ENCODE measurements at regions not wholly inside any gene's neighbourhood (a gene's known extent, or its start where the extent isn't known, plus 50 kb on each side); places are given as distances from the start of the nearest gene placed in this dataset.

DNA sequence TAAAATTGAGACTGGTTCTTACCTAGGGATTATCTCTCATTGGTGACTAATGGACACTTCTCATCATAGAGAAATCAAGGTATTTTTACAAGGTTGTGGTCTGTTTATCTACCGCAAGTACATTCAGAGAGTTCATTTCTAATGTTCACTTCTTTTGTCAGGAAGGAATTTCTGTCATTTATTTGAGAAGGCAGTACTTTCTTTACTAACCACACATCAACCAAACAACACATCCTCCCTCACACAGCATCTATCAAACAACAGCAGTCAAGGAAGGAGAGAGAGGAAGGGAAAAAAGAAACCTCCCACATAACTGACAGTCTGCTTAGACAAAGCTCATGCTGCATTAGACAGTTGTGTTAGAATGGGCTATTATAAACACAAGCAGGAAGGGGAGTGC, 182.3 kb upstream of the KLF12 start:
- H3K4me1 ChIP-seq (ENCODE audit: control insufficient read depth in 2 of 2, insufficient read depth in 2 of 2, low read length in 2 of 2), result no peaks in the 10 kb centered on the region
- peak in 2 of 9 donors; percentile 5 to 28 for DNase-seq (ENCODE audit: low read depth in 6 of 9, low spot score in 9 of 9)
- no peaks in the 10 kb centered on the region for H3K27me3 ChIP-seq (ENCODE audit: control insufficient read depth in 2 of 2, insufficient read depth in 1 of 2, low read length in 1 of 2)
- no peaks in the 10 kb centered on the region for H3K36me3 ChIP-seq (ENCODE audit: control insufficient read depth in 2 of 2, insufficient read depth in 2 of 2, low read length in 1 of 2)
- 76% methylated on average over 1 of the region's 1 CpG for WGBS
- no peak overlapping the region for H3K4me3 ChIP-seq (ENCODE audit: low read length in 2 of 2)
- H3K9me3 ChIP-seq (ENCODE audit: control insufficient read depth in 2 of 2, insufficient read depth in 1 of 2, low read length in 1 of 2), result no peaks in the 10 kb centered on the region
- no peak overlapping the region for H3K27ac ChIP-seq (ENCODE audit: low read depth in 1 of 2, low read length in 1 of 2)

- no peak overlapping the region for H3K4me3 ChIP-seq (ENCODE audit: low read length in 2 of 2)
- DNase-seq (ENCODE audit: low read depth in 6 of 9, low spot score in 9 of 9), result no peak
- H3K27me3 ChIP-seq (ENCODE audit: control insufficient read depth in 2 of 2, insufficient read depth in 1 of 2, low read length in 1 of 2), result no peaks in the 10 kb centered on the region
- H3K27ac ChIP-seq (ENCODE audit: low read depth in 1 of 2, low read length in 1 of 2), result no peak overlapping the region
- no peaks in the 10 kb centered on the region for H3K36me3 ChIP-seq (ENCODE audit: control insufficient read depth in 2 of 2, insufficient read depth in 2 of 2, low read length in 1 of 2)
- no peaks in the 10 kb centered on the region for H3K9me3 ChIP-seq (ENCODE audit: control insufficient read depth in 2 of 2, insufficient read depth in 1 of 2, low read length in 1 of 2)
- H3K4me1 ChIP-seq (ENCODE audit: control insufficient read depth in 2 of 2, insufficient read depth in 2 of 2, low read length in 2 of 2), result no peaks in the 10 kb centered on the region
- 71% methylated on average over 2 of the region's 2 CpGs for WGBS
Observed at GRCh38 chr13:74306496-74306895, 172.3 kb upstream of the KLF12 start.

DNA sequence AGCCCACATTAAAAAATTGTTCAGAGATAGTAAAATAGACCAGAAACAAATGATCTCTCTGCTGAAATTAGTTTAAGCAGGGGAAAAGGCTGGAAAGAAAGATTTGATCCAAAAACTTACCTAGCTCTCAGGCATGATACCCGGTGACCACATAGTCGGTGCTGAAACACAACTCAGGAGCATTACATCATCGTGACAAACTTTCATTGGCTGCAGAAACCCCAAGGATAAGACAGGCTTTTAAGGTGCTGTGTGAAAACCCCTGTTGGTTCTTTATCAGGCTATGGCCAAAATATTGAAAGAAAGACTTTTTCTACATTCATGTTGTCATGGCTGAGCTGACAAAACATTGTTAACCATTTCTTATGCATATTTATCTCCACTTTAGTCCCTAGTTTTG, 171.7 kb upstream of the KLF12 start:
- Histone ChIP-seq H3K4me3 (ENCODE audit: low read length in 2 of 2) (no peak overlapping the region), H3K4me1 (ENCODE audit: control insufficient read depth in 2 of 2, insufficient read depth in 2 of 2, low read length in 2 of 2) (no peaks in the 10 kb centered on the region), H3K27me3 (ENCODE audit: control insufficient read depth in 2 of 2, insufficient read depth in 1 of 2, low read length in 1 of 2) (no peaks in the 10 kb centered on the region), H3K36me3 (ENCODE audit: control insufficient read depth in 2 of 2, insufficient read depth in 2 of 2, low read length in 1 of 2) (no peaks in the 10 kb centered on the region), H3K9me3 (ENCODE audit: control insufficient read depth in 2 of 2, insufficient read depth in 1 of 2, low read length in 1 of 2) (no peaks in the 10 kb centered on the region), H3K27ac (ENCODE audit: low read depth in 1 of 2, low read length in 1 of 2) (no peak overlapping the region)
- 82% methylated on average over 3 of the region's 3 CpGs for WGBS
- no peak for DNase-seq (ENCODE audit: low read depth in 6 of 9, low spot score in 9 of 9)

DNA sequence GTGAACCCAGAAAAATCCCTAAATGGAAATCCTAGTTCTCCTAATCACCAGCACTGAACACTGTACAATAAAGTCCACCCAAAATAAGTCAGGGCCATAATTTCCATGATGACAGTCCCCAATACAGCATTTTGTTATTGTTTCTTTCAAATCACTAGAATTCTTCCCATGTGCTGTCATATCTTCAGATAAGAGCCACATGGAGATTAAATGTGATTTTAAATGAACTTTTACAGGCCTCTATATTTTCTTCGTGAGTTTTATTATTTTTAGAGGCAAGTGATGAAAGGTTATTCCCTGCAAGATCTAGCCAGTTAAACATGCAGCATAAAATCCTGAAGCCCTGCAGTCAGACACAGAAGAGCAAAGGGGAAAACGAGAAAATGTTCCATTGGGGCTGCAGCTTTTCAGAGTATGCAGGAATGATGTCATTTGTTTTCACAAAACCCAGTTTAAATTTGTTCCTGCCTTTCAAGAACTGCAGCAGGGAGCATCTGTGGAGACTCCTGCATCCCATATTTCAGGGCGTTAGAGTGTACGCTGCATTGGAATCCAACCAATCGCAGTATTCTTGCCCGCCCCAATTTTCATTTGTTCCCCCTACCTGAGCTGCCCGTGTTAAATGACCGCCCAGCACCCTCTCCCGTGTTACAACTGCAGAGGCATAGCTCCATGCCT, 167.2 kb upstream of the KLF12 start:
- Histone ChIP-seq H3K27me3 (ENCODE audit: control insufficient read depth in 2 of 2, insufficient read depth in 1 of 2, low read length in 1 of 2) (no peaks in the 10 kb centered on the region), H3K36me3 (ENCODE audit: control insufficient read depth in 2 of 2, insufficient read depth in 2 of 2, low read length in 1 of 2) (no peaks in the 10 kb centered on the region), H3K27ac (ENCODE audit: low read depth in 1 of 2, low read length in 1 of 2) (no peak overlapping the region), H3K9me3 (ENCODE audit: control insufficient read depth in 2 of 2, insufficient read depth in 1 of 2, low read length in 1 of 2) (no peaks in the 10 kb centered on the region), H3K4me1 (ENCODE audit: control insufficient read depth in 2 of 2, insufficient read depth in 2 of 2, low read length in 2 of 2) (no peaks in the 10 kb centered on the region), H3K4me3 (ENCODE audit: low read length in 2 of 2) (no peak overlapping the region)
- 87% methylated on average over 9 of the region's 9 CpGs for WGBS
- DNase-seq (ENCODE audit: low read depth in 6 of 9, low spot score in 9 of 9), result no peak

DNA sequence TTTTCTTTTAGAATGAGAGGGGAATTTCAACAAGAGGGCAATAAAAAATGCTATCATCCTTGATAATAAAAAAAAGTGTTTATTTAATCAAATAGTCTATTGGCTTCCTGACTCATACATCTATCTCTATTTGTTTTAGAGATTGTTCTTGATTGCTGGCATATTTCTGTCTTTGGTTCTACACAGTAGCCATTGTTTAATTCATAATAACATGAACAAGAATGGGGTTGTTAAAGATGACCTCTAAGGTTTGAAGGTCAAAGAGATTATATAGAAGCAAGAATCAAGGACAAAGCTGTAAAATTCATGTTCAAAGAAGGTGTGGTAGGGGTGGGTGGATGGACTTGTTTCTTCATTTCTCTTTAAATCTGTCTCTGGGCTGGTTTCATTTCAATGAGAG, 166.0 kb upstream of the KLF12 start:
- Histone ChIP-seq H3K36me3 (ENCODE audit: control insufficient read depth in 2 of 2, insufficient read depth in 2 of 2, low read length in 1 of 2) (no peaks in the 10 kb centered on the region), H3K4me3 (ENCODE audit: low read length in 2 of 2) (no peak overlapping the region), H3K27me3 (ENCODE audit: control insufficient read depth in 2 of 2, insufficient read depth in 1 of 2, low read length in 1 of 2) (no peaks in the 10 kb centered on the region), H3K4me1 (ENCODE audit: control insufficient read depth in 2 of 2, insufficient read depth in 2 of 2, low read length in 2 of 2) (no peaks in the 10 kb centered on the region), H3K27ac (ENCODE audit: low read depth in 1 of 2, low read length in 1 of 2) (no peak overlapping the region), H3K9me3 (ENCODE audit: control insufficient read depth in 2 of 2, insufficient read depth in 1 of 2, low read length in 1 of 2) (no peaks in the 10 kb centered on the region)
- no peak for DNase-seq (ENCODE audit: low read depth in 6 of 9, low spot score in 9 of 9)

- H3K9me3 ChIP-seq (ENCODE audit: control insufficient read depth in 2 of 2, insufficient read depth in 1 of 2, low read length in 1 of 2), result no peaks in the 10 kb centered on the region
- H3K27me3 ChIP-seq (ENCODE audit: control insufficient read depth in 2 of 2, insufficient read depth in 1 of 2, low read length in 1 of 2), result no peaks in the 10 kb centered on the region
- no peak for DNase-seq (ENCODE audit: low read depth in 6 of 9, low spot score in 9 of 9)
- no peaks in the 10 kb centered on the region for H3K4me1 ChIP-seq (ENCODE audit: control insufficient read depth in 2 of 2, insufficient read depth in 2 of 2, low read length in 2 of 2)
- no peak overlapping the region for H3K27ac ChIP-seq (ENCODE audit: low read depth in 1 of 2, low read length in 1 of 2)
- WGBS, result 90% methylated on average over 2 of the region's 2 CpGs
- no peaks in the 10 kb centered on the region for H3K36me3 ChIP-seq (ENCODE audit: control insufficient read depth in 2 of 2, insufficient read depth in 2 of 2, low read length in 1 of 2)
- H3K4me3 ChIP-seq (ENCODE audit: low read length in 2 of 2), result no peak overlapping the region
Observed at GRCh38 chr13:74299721-74300120, 165.5 kb upstream of the KLF12 start.

DNA sequence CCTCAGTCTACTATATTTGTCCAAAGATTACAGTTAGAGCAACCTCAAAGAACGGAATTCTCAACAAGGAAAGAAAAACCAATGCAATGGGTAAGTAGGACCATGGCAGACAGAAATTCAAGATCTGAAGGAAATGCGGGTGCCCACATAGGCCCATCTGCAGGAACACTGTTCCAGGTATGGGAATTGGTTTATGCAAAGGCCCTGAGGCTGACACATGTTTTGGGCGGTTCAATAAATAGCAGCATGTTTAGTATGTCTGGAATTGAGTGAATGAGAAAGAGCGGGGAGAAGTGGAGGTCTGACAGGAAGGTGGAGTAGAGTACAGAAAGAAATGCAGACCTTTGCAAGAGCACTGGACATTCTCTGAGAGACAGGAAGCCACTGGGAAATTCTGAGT, 164.7 kb upstream of the KLF12 start:
- DNase-seq (ENCODE audit: low read depth in 6 of 9, low spot score in 9 of 9), result no peak

DNA sequence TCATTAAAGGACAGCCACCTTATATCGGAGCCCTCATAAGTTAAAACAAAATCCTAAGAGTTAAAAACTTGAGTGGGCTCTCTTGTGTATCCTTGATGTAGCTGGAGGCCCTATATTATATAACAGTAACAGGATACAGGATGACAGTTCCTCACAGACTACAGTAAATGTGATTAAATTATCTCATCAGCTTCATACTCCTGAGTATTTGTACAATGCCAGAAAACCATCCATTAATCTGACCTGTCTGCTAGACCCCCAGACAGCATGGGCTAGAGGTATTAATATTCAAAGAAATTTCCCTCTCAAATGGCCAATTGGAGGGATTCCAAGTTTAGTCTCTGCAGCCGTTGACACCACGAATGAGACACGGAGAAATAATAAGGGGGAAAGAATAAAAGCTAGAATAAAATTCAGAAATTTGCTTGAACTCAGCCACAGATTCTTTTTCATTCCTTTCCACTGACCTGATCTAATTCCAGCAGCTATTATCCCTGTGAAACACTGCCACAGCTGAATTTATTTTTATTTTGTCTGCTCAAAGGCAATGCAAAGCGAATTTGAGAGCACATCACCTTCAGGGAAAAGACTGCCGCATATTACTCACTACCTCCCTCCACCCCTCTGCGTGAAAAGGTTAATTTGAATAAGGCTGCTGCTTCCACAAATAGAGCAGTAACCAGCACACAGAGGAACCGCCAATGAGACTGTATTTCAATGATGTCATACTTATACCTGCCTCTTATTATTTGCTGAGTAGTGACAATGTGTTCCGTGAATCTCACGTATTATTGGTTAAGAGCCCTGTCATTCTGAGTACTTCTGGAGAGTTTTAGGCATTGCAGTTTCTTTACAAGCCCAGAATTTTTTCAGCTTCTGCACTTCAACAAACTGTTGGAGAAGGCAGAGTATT, 155.9 kb upstream of the KLF12 start:
- Histone ChIP-seq H3K4me1 (ENCODE audit: control insufficient read depth in 2 of 2, insufficient read depth in 2 of 2, low read length in 2 of 2) (peaks cover 20 to 26% of the 10 kb centered on the region in 2 donors), H3K36me3 (ENCODE audit: control insufficient read depth in 2 of 2, insufficient read depth in 2 of 2, low read length in 1 of 2) (no peaks in the 10 kb centered on the region), H3K9me3 (ENCODE audit: control insufficient read depth in 2 of 2, insufficient read depth in 1 of 2, low read length in 1 of 2) (peaks cover 0 to 2% of the 10 kb centered on the region in 2 donors), H3K4me3 (ENCODE audit: low read length in 2 of 2) (no peak overlapping the region), H3K27me3 (ENCODE audit: control insufficient read depth in 2 of 2, insufficient read depth in 1 of 2, low read length in 1 of 2) (no peaks in the 10 kb centered on the region), H3K27ac (ENCODE audit: low read depth in 1 of 2, low read length in 1 of 2) (peak overlapping the region in 1 of 2 donors; percentile 33)
- 36% methylated on average over 10 of the region's 10 CpGs for WGBS
- peak in 8 of 9 donors; percentile 37 to 89 (median 55) for DNase-seq (ENCODE audit: low read depth in 6 of 9, low spot score in 9 of 9)

More for the DNA sequence above, 164.7 kb upstream of the KLF12 start:
- no peaks in the 10 kb centered on the region for H3K27me3 ChIP-seq (ENCODE audit: control insufficient read depth in 2 of 2, insufficient read depth in 1 of 2, low read length in 1 of 2)
- H3K4me3 ChIP-seq (ENCODE audit: low read length in 2 of 2), result no peak overlapping the region
- no peaks in the 10 kb centered on the region for H3K4me1 ChIP-seq (ENCODE audit: control insufficient read depth in 2 of 2, insufficient read depth in 2 of 2, low read length in 2 of 2)
- no peaks in the 10 kb centered on the region for H3K9me3 ChIP-seq (ENCODE audit: control insufficient read depth in 2 of 2, insufficient read depth in 1 of 2, low read length in 1 of 2)
- no peak overlapping the region for H3K27ac ChIP-seq (ENCODE audit: low read depth in 1 of 2, low read length in 1 of 2)
- WGBS, result 98% methylated on average over 4 of the region's 4 CpGs
- H3K36me3 ChIP-seq (ENCODE audit: control insufficient read depth in 2 of 2, insufficient read depth in 2 of 2, low read length in 1 of 2), result no peaks in the 10 kb centered on the region

- Histone ChIP-seq H3K9me3 (ENCODE audit: control insufficient read depth in 2 of 2, insufficient read depth in 1 of 2, low read length in 1 of 2) (peaks cover 0 to 2% of the 10 kb centered on the region in 2 donors), H3K4me3 (ENCODE audit: low read length in 2 of 2) (no peak overlapping the region), H3K4me1 (ENCODE audit: control insufficient read depth in 2 of 2, insufficient read depth in 2 of 2, low read length in 2 of 2) (peaks cover 20 to 26% of the 10 kb centered on the region in 2 donors), H3K27me3 (ENCODE audit: control insufficient read depth in 2 of 2, insufficient read depth in 1 of 2, low read length in 1 of 2) (no peaks in the 10 kb centered on the region), H3K36me3 (ENCODE audit: control insufficient read depth in 2 of 2, insufficient read depth in 2 of 2, low read length in 1 of 2) (no peaks in the 10 kb centered on the region), H3K27ac (ENCODE audit: low read depth in 1 of 2, low read length in 1 of 2) (no peak overlapping the region)
- WGBS, result 97% methylated on average over 7 of the region's 7 CpGs
- DNase-seq (ENCODE audit: low read depth in 6 of 9, low spot score in 9 of 9), result no peak
Observed at GRCh38 chr13:74289107-74289506, 154.9 kb upstream of the KLF12 start.

Data from thymus (tissue), 11 donors.